ENCODE measurements at regions not wholly inside any gene's neighbourhood (a gene's known extent, or its start where the extent isn't known, plus 50 kb on each side); places are given as distances from the start of the nearest gene placed in this dataset.
"Not testable (repeated sequence)": the region's sequence is repeated elsewhere in the genome, so short reads cannot be mapped to it uniquely, and the experiment has no call there.

DNA sequence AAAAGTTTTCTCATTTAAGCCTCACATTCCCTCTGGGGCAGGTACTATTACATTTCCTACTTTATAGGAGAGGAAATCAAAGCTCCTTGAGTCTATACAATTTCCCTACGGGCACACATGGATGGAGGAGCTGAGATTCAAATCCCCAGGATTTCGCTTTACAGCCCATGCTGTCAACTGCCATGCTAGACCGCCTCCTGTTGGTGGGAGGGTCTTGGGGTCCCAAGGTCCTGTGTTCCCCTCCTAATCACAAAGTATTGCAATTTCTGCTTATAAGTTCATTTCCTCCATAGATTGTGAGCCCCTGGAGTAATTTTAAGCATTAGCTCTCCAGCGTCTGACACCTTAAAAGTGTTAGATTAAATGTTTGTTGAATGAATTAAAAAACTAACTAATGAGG is 95.9 kb upstream of the SMARCA2 start:
- DNase-seq (ENCODE audit: low read depth in 2 of 2) = no peak

DNA sequence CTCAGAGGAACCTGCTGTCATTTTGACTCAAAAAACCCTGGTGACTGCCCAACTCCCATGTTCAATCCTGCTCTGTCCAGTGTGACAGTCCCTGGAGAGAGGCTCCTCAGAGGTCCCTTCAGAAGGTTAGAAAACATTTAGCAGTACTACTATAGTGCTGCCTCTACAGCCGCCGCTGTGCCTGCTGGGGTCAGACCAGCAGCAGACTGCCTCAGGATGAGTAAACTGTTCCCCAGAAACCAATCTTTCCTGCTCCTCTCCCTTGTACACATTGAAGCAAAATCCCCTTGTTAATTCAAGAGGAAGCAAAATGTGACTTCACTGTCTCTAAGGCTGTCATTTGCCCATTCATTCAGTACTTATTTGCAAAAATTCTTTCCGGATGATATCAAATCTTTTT is 94.8 kb upstream of the SMARCA2 start:
- no peak for DNase-seq (ENCODE audit: low read depth in 2 of 2)

DNA sequence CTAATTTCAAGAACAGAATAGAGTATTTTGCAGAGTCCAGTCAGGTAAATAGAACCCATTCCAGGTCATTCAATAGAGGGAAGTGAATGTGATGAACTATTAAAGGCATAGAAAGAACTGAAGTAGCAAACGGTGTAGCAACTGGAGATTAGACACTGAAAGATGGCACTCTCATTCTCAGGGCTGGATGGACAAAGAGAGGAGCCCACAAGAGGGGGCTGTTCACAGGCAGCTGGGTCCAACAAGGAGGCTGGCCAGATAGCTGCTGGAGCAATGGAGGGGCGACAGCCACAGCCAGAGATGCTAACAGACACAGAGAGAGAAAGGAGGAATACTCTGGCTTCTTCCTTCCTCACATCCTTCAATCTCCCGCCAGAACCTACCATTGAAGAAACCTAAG is 93.1 kb upstream of the SMARCA2 start:
- DNase-seq (ENCODE audit: low read depth in 2 of 2) = no peak

DNA sequence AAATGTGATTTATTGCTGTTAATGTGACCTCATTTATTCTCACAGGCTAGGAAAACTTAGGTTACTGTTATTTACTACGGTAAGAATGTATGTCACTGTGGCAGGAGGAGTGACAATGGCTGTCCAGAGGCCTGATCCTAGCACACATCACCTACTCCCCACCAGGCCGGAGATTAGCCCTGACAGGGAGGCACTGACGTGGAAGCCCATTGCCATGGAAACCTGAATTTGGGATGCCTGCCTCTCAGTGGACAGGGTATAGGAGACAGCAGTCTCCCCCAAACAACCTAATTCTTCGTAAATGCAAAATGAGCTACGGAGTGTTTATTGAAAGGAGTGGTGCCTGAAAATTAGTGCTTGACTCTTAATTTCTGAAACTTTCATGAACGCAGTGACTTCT is 87.6 kb upstream of the SMARCA2 start:
- no peak for DNase-seq (ENCODE audit: low read depth in 2 of 2)

DNA sequence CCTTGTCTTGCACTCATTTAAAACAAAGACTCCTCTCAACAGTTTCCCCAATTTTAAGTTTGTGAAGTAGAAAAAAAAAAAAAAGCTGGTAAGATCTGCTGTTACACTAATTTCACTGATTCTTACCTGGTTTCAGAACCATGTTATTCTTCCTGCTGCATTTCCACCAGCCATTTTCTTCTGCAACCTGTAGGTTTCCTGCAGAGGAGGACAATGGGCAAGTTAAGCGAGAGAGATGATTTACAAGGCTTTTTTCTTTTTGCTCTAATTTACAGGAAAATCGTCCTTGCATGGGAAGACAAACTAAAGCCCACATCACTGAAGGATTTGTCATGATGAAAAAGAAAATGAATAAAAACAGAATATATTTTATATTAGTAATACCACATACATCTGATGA is 86.0 kb upstream of the SMARCA2 start:
- no peak for DNase-seq (ENCODE audit: low read depth in 2 of 2)

DNA sequence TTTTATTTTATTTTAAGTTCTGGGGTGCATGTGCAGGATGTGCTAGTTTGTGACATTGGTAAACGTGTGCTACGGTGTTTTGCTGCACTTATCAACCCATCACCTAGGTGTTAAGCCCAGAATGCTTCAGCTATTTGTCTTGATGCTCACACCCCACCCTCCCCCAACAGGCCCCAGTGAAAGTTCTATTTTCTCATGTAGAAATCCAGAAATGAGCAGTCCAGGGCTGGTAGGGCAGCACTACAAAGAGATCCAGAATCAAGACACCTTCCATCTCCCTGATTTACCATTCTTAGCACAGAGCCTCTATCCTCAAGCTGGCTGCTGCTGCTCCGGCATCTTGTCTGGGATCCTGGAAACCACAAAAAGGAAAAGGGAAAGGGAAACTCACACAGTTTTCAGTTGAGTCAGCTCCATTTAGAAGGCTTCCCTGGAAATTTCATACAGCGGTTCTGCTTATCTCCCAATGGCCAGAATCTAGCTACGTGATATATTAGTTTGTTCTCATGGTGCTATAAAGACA is 85.4 kb upstream of the SMARCA2 start:
- DNase-seq (ENCODE audit: low read depth in 2 of 2) = no peak

DNA sequence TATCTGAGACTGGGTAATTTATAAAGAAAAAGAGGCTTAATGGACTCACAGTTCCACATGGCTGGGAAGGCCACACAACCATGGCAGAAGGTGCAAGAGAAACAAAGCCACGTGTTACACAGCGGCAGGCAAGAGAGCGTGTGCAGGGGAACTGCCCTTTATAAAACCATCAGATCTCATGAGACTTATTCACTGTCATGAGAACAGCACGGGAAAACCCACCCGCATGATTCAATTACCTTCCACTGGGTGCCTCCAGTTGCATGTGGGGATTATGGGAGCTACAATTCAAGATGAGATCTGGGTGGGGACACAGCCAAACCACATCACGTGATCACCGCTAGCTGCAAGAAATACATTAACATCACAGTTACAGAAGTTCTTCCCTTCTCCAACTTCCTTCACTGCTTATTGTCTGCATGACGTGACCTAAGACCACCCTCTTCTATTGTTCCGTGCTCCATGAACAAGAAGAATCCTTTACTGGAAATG is 84.9 kb upstream of the SMARCA2 start:
- not testable (repeated sequence) for DNase-seq (ENCODE audit: low read depth in 2 of 2)

DNA sequence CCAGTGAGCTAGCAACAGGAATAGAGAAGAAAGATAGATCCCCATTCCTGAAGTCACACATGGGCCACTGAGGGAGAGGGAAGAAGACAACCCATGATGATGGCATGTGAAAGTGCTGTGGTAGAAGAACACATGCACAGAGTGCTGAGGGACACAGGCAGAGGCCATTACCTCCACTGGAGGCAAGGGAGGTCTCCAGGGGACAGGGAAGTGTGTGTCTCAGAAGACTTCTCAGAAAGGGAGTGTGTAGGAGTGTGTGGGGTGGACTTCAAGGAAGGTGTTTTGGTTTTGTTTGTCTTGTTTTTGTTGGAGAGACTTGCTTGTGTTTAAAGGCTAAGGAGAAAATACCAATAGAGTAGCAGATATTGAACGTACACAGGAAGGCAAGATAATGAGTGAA is 77.0 kb upstream of the SMARCA2 start:
- DNase-seq (ENCODE audit: low read depth in 2 of 2) = no peak

DNA sequence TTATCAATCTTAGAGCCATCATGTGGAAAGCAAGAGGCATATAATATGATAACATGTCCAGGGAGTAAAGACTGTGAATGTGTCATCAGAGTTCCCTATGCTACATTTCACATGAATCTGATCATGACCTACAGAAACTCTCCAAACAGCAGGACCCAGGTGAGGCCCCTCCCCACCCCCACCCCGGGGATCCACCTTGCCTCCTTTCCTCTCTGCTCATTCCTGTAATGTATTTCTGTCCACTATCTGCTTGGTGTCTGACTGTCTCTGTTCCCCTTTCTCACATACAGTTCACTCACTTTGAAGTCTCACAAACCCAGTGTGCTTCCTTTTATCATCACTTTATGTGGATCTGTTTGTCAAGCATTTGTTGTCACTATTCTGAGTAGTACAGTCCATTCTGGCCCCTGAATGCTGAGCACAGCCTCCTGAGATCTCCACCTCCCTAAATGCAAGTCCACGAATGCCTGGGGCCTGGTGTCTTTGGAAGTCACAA is 76.4 kb upstream of the SMARCA2 start:
- DNase-seq (ENCODE audit: low read depth in 2 of 2) = no peak

DNA sequence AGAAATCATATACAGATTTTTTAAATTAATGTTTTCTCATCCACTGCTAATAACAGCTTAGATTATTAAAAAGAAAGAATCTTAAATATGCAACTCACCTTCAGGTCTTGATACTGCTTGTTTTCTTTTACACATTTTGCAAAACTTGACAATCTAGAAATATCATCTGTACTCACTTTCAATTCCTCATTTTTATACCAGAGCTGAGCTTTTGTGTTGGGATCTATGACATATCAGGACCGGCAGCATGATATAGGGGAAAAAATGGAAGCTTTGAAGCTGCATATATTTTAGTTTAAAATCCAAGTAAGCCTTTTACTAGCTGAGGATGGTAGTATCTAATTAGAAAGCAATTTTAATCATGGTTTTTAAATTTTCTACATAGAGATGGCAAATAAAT is 75.7 kb upstream of the SMARCA2 start:
- DNase-seq (ENCODE audit: low read depth in 2 of 2) = no peak

DNA sequence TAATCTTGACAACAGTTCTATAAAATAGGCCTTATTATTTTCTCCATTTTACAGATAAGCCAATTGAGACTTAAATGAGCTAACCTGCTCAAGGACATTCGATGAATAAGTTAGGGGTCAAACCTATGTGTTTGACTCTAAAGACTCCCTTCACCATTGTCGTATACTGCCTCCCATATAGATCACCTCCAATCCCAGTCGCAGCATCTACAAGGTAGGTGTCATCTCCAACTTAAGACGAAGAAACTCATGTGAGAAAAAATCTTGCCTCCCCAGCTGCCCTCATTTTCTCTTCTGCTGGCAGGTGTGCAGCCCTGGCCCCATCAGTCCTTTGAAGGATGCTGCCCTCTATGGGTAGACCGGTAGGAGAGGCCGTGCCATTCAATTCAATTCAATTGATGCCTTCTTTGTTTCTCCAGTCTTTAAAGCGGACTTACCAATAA is 75.2 kb upstream of the SMARCA2 start:
- peak in 1 of 2 donors; percentile 16 for DNase-seq (ENCODE audit: low read depth in 2 of 2)

DNA sequence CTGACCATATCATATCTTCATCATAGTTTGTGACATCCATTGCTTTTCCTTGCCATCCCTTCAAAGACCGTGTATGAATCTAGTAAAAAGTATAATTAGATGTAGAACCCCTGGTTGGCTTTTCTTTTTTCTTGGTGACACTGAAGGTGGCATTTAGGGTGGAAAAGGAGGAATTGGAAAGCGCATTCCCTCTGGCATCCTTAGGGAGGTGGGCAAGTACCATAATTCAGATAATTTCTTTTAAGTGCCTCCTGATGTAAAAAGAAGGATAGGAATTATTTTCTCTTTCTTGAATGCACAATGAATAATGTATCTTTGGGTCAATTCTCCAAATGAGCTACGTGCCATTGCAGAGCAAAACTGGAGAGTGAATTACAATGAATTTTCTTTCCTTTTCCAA is 73.2 kb upstream of the SMARCA2 start:
- no peak for DNase-seq (ENCODE audit: low read depth in 2 of 2)

DNA sequence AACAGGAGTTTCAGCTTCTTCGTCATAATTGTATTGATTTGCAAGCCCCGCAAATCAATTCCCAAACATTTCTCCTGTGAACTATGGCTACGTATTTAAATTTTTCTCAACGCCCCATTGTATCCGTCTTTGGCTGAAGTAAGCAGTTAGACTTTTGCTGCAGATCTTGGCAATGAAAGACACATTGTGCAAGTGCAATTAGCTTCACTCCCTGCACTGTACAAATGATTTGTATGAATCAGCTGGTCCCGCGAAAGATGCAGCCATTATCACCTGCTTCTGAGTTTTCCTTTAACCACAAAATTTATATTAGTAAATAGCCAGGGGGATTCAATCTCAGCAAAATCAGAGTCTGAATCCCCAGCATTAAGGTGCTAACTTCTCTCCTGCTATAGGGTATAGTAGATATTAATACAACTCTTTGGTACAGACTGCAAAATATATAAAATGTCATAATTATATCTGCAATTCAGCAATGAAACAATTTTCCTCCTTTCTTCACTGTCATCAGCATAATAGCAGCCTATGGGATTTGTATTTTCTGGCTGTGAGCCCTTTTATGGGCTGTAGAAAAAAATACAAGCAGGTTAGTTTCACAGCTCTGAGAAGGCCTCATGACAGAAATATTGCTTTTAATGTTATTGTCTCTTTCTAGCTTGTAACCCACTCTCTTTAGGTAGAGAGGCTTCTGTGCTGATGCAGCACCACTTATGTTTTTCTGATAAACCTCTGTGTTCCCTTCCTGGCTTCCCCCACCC is 68.4 kb upstream of the SMARCA2 start:
- no peak for DNase-seq (ENCODE audit: low read depth in 2 of 2)

DNA sequence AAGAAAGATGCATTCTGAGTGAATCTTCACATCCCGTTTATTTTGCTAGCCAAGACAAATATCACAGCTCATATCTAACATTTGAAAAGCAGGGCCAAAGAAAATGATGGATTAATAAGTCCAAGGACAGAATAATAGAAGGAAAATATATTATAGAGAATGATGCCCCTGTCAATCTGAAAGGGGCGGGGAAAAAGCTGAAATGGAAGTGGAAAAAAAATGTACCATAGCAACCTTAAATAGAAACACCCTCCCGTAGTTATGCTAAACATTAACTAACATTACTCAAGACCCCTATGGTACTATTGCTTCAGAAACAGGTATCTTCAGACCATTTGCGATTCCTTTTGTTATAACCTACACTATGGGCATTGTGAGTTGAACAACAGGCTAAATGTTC is 67.7 kb upstream of the SMARCA2 start:
- DNase-seq (ENCODE audit: low read depth in 2 of 2) = no peak

DNA sequence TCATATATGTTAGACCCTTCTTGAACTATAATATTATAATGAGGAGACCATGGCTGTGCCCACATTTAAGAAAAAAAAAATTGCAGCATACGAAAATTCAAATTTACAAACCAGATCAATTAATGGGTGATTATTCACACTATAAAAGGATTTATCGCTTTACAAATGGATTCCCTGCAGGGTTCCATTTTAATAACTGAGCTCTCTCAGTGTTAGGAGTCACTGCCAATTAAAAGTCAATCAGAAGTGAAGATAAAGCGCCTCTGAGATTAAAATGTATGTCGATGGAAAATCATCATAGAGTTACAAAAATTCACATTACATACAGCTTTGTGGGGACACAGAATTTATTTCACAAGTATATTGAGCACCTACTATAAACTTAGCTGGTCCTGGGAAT is 66.6 kb upstream of the SMARCA2 start:
- no peak for DNase-seq (ENCODE audit: low read depth in 2 of 2)

DNA sequence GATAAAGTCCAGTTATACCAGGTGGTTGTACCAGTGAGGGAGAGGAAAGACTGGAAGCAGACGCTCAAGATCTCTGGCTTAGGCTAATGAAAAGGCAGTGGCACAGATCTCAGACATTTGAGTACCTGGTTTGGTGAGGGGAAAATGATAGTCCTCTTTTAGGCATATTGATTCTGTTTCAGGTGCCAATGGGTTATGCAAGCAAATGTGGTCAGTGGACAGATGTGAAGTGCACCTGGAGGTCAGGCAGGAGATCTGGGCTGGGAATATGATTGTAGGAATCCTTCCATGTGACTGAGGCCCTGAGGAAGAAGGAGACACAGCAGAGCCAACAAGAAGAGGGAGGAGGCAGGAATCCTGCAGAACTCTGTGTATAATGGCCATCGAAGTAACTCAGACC is 63.7 kb upstream of the SMARCA2 start:
- no peak for DNase-seq (ENCODE audit: low read depth in 2 of 2)

DNA sequence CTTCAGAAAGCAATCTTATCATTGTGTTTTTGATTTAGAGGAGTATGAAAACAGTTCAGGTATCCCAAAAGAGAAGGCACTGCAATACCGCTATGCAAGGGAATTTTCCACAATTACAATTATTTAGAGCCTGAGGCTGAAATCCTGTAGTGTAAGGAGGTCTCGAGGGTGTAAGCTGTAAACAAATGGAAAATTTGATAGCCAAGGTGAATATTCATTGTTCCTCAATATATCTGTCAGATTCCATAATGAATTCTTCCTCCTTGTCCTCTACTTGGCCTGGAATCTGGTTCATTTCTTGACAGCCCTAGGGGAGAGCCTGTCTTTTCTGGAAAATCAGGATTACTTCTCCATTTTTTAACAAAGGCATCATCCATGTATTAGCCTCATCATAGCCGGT is 63.1 kb upstream of the SMARCA2 start:
- no peak for DNase-seq (ENCODE audit: low read depth in 2 of 2)

DNA sequence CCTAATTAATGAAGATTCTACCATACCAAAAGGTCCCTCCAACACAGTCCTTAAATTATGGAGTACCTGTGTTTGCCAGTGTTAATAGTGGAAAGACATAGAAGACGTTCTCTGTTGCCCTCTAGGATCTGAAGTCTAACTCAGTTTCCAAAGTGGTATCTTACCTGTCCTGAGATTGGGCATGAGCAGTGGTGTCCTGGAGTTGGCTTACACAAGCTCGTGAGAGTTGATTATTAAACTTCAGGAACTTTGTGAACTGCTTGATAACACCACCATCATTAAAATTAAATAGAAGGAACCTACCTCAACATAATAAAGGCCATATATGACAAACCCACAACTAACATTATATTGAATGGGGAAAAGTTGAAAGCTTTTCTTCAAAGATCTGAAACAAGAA is 60.9 kb upstream of the SMARCA2 start:
- DNase-seq (ENCODE audit: low read depth in 2 of 2) = no peak

DNA sequence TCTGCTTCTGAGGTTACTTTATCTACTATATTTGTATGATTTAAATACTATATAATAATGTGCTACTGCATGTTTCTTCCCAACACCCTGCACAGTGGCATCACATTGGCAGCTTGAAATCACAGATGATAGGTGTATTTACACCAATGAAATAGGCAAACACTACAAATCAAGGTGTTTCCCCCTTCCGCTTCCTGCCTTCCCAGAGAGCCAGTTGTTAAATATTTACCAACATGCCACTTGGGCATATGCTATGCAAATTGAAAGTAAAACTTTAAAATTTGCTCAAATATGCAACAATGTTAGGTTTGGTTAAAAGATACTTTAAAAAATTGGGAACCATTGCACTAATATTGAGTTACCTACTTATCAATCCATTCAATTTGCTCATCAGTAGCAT is 58.2 kb upstream of the SMARCA2 start:
- DNase-seq (ENCODE audit: low read depth in 2 of 2) = no peak

DNA sequence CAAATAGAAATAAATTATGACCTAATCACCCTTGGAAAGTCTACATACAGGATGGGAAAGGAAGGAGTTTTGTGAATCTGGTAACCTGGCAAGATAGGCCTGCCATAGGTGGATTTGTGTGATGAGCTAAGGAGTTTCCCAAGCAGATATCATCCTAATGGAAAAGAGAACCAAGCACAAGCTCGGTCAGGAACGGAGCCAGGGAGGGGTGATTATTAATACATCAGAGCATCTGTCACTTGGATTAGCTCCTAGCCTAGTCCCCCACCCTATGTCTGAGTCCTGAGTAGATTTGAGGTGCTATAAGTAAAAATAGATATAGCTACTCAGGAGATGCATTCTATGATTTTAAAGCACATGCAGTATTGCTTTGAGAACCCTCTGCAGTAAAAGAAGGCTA is 57.3 kb upstream of the SMARCA2 start:
- no peak for DNase-seq (ENCODE audit: low read depth in 2 of 2)

DNA sequence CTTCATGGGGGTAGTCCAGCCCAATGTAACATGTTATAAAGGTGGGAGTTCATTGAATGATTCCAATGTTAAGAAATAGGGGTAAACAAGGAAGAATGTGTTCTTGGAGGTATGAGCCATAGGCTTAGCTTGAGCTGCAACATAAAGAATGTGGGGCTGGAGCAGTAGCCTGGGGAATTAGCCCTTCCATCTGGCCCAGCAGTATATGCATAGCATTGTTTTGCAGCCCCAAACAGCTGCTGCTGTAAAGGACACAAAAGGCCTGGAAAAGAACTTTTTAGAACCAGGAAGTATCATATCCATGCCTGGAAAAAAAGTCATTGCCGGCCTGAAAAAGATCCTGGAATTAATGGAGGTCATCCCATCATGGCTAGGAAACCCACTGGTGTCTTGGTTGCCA is 55.8 kb upstream of the SMARCA2 start:
- no peak for DNase-seq (ENCODE audit: low read depth in 2 of 2)

DNA sequence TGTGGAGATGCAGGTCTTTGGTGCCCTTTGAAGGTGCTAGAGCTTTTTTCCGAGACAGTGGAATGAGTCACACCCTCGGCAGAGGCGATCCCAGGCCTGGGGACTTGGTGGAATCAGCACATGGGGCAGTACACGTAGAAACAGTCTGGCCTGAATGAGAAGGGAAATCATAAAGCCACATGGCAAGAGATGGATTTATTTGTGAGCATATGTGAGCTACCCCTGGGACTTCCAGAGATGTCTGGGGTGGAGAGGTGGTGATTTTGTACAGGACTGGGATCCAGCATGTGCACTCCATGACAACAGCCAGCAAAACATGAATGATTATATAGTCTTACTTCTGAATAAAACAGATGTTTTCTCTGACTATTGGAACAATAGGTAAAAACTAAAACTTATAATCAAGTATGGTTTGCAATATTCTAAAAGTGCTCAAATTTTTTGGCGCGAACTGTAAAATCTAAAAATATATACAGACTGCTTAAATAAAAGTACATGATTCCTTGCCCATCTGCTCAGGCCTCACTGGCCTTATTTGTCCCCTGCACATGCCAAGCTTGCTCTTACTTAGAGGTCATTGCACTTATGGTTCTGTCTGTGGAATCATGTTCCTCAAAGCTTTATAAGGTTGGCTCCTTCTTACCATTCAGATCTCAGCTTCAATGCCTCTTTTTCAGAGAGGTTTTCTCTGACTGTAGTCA is 54.7 kb upstream of the SMARCA2 start:
- DNase-seq (ENCODE audit: low read depth in 2 of 2) = no peak

DNA sequence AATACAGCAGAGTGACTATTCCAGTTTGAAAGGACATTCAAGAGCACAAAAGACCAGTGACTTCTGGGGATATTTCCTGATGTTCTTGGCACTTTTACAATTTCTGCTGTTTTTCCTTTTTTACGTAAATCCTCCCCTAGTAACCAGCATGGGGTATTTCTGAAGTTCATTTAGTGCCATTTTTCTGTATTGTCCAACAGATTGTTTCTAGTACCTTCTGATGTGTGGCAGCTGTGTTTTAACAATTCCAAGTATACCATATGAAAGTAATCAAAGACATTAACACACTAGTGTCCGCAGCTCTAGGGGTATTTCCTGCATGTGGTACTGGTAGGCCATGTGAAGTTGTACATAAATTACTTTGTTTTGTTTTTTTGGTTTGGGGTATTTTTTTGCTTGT is 53.0 kb upstream of the SMARCA2 start:
- no peak for DNase-seq (ENCODE audit: low read depth in 2 of 2)

Measured in stimulated activated CD4-positive, alpha-beta T cell treated with anti-CD3 and anti-CD28 coated beads, Interleukin-1b, Interleukin-23, amount 100 ng/mL, for 4 hours (primary cell).